Panc1 (cell line): ENCODE measurements at regions not wholly inside any gene's neighbourhood (a gene's known extent, or its start where the extent isn't known, plus 50 kb on each side); places are given as distances from the start of the nearest gene placed in this dataset.

ENCODE experiments used
- ATAC-seq: fragments of 200-7000 bp; cut with Tn5 transposase; 2 replicates; pipeline ENCODE4 v1.9.1; 2020; ENCODE audit warnings: mild to moderate bottlenecking, moderate library complexity
- BruUV-seq: library from RNA; stranded (reverse); fragments of 400-500 nt; replicated peaks from 2 replicates; lab custom pipeline; 2021; lab: Mats Ljungman, UMichigan
- CTCF ChIA-PET: fragments of 300-600 bp; sonication (Branson Sonifier 250); formaldehyde crosslinking; loops from one replicate; lab custom pipeline; 2022; ENCODE audit warnings: antibody characterized with exemption; lab: Charles Lee
- POLR2A ChIA-PET: fragments of 300-600 bp; sonication (Branson Sonifier 250); formaldehyde crosslinking; loops from one replicate; lab custom pipeline; 2022; ENCODE audit warnings: antibody characterized with exemption; lab: Charles Lee
- DNase-seq: peaks from one replicate; pipeline ENCODE4 v3.0.0-alpha.2; 2010; ENCODE audit warnings: low read depth, low spot score
- H3K27ac ChIP-seq: 2 replicates; pipeline ENCODE4 v1.5.1; 2011; ENCODE audit warnings: mild to moderate bottlenecking, low read length, inconsistent platforms
- H3K27me3 ChIP-seq: fragments of 200-500 bp; sonication (Bioruptor generic); 2 replicates; pipeline ENCODE4 v1.6.0; 2014; ENCODE audit warnings: low read length, inconsistent platforms; ENCODE audit not compliant: control insufficient read depth, insufficient read depth
- H3K36me3 ChIP-seq: fragments of 200-500 bp; sonication (Bioruptor generic); 2 replicates; pipeline ENCODE4 v1.5.1; 2014; ENCODE audit warnings: inconsistent platforms, mild to moderate bottlenecking, low read length, moderate library complexity; ENCODE audit not compliant: control insufficient read depth, insufficient read depth
- H3K4me1 ChIP-seq: 2 replicates; pipeline ENCODE4 v1.5.1; 2011; ENCODE audit warnings: inconsistent platforms, mild to moderate bottlenecking, low read length, moderate library complexity; ENCODE audit not compliant: control insufficient read depth, insufficient read depth
- H3K4me3 ChIP-seq, 2 experiments: 2 replicates each; pipeline ENCODE4 v1.5.1; 2011 to 2012; ENCODE audit warnings: low read depth in 2 of 2, low read length in 2 of 2, mild to moderate bottlenecking in 2 of 2, inconsistent platforms in 1 of 2, moderate library complexity in 1 of 2
- H3K9me3 ChIP-seq: fragments of 200-500 bp; sonication (Bioruptor generic); 2 replicates; pipeline ENCODE4 v1.5.1; 2014; ENCODE audit warnings: low read depth, mild to moderate bottlenecking, inconsistent platforms, low read length, moderate library complexity; ENCODE audit not compliant: control insufficient read depth, insufficient read depth
- CTCF ChIP-seq: fragments of 450-650 bp; IDR thresholded peaks from 2 replicates; pipeline ENCODE4 v1.5.1; 2017; ENCODE audit warnings: mild to moderate bottlenecking
- POLR2AphosphoS5 ChIP-seq: IDR thresholded peaks from 2 replicates; pipeline ENCODE4 v1.6.1; 2012; ENCODE audit warnings: mild to moderate bottlenecking, low read depth, low read length, moderate library complexity
- REST ChIP-seq, 2 experiments: IDR thresholded peaks; 2 replicates each; pipeline ENCODE4 v1.6.1; 2011 to 2012; ENCODE audit warnings: low read depth in 2 of 2, control low read depth in 1 of 2, low read length in 1 of 2, mild to moderate bottlenecking in 1 of 2, moderate library complexity in 1 of 2; ENCODE audit not compliant: insufficient read depth in 1 of 2
- SIN3A ChIP-seq: IDR thresholded peaks from 2 replicates; pipeline ENCODE4 v1.6.1; 2012; ENCODE audit warnings: low read depth, mild to moderate bottlenecking, low read length, moderate library complexity, borderline replicate concordance; ENCODE audit not compliant: insufficient read depth
- TCF7L2 ChIP-seq: IDR thresholded peaks from 2 replicates; pipeline ENCODE4 v1.6.1; 2011; ENCODE audit warnings: mild to moderate bottlenecking, low read depth, low read length, inconsistent platforms
- in situ Hi-C: cut with HindIII; loops from 2 replicates; pipeline ENCODE4 v1.10.0; 2016; ENCODE audit warnings: low sequenced_read_pairs, low pct_unique_long_range_greater_than_20kb
- intact Hi-C: fragments of 100-400 bp; cut with micrococcal nuclease; formaldehyde crosslinking; loops from one replicate; pipeline ENCODE4 v1.10.0; 2022; ENCODE audit not compliant: unreplicated experiment

- no TSS peak for BruUV-seq
- in situ Hi-C loops (no loop called here), intact Hi-C loops (loop anchor here (10.0 kb wide), 1 partner anchor 519 kb away; no protein-coding TSS in a partner anchor)
- Histone ChIP-seq H3K9me3 (no peaks in the 10 kb centered on the region), H3K27ac (no peak overlapping the region), H3K36me3 (no peaks in the 10 kb centered on the region), H3K4me3 (no peak overlapping the region), H3K27me3 (peaks cover 13% of the 10 kb centered on the region), H3K4me1 (no peaks in the 10 kb centered on the region)
- CTCF ChIA-PET, result interaction anchor here (0.6 kb wide), 1 partner anchor 863 kb away, joined by 5 read pairs; no protein-coding TSS in a partner anchor
- DNase-seq, result no peak
- POLR2A ChIA-PET, result no interaction called here
- TF ChIP-seq REST (IDR thresholded peaks at IDR 0.05; ENCODE audit: insufficient read depth in 1 of 2, low read depth in 2 of 2, low read length in 1 of 2), result no peak
- no peak for TF ChIP-seq POLR2AphosphoS5
- TF ChIP-seq TCF7L2, result no peak
- TF ChIP-seq SIN3A, result no peak
- no peak for TF ChIP-seq CTCF
- ATAC-seq, result no peak
Measured at GRCh38 chr6:40844246-40844645, 194.8 kb downstream of the UNC5CL start.

GRCh38 chr6:40841721-40842120 is 197.3 kb downstream of the UNC5CL start:
- in situ Hi-C loops (no loop called here), intact Hi-C loops (loop anchor here (10.0 kb wide), 1 partner anchor 517 kb away; no protein-coding TSS in a partner anchor)
- no peaks in the 10 kb centered on the region for H3K4me1 ChIP-seq
- BruUV-seq, result no TSS peak
- no peaks in the 10 kb centered on the region for H3K36me3 ChIP-seq
- no peak overlapping the region for H3K27ac ChIP-seq
- H3K27me3 ChIP-seq, result peaks cover 22% of the 10 kb centered on the region
- CTCF ChIA-PET, result no interaction called here
- DNase-seq (no peak), ATAC-seq (no peak)
- no peak for TF ChIP-seq REST (IDR thresholded peaks at IDR 0.05; ENCODE audit: insufficient read depth in 1 of 2, low read depth in 2 of 2, low read length in 1 of 2)
- TF ChIP-seq CTCF, result no peak
- TF ChIP-seq TCF7L2, result no peak
- no peak for TF ChIP-seq POLR2AphosphoS5
- no peak for TF ChIP-seq SIN3A
- POLR2A ChIA-PET, result no interaction called here
- H3K4me3 ChIP-seq, result no peak overlapping the region
- H3K9me3 ChIP-seq, result no peaks in the 10 kb centered on the region
